ENCODE measurements at regions not wholly inside any gene's neighbourhood (a gene's known extent, or its start where the extent isn't known, plus 50 kb on each side); places are given as distances from the start of the nearest gene placed in this dataset.

GRCh38 chr2:198611201-198611600, 806.8 kb downstream of the PLCL1 start:
- TF ChIP-seq, protein P1, sequence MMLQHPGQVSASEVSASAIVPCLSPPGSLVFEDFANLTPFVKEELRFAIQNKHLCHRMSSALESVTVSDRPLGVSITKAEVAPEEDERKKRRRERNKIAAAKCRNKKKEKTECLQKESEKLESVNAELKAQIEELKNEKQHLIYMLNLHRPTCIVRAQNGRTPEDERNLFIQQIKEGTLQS (CRISPR knock-in tag; conservative IDR thresholded peaks at IDR 0.05) = no peak
- TF ChIP-seq, protein P2, sequence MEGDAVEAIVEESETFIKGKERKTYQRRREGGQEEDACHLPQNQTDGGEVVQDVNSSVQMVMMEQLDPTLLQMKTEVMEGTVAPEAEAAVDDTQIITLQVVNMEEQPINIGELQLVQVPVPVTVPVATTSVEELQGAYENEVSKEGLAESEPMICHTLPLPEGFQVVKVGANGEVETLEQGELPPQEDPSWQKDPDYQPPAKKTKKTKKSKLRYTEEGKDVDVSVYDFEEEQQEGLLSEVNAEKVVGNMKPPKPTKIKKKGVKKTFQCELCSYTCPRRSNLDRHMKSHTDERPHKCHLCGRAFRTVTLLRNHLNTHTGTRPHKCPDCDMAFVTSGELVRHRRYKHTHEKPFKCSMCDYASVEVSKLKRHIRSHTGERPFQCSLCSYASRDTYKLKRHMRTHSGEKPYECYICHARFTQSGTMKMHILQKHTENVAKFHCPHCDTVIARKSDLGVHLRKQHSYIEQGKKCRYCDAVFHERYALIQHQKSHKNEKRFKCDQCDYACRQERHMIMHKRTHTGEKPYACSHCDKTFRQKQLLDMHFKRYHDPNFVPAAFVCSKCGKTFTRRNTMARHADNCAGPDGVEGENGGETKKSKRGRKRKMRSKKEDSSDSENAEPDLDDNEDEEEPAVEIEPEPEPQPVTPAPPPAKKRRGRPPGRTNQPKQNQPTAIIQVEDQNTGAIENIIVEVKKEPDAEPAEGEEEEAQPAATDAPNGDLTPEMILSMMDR (IDR thresholded peaks at IDR 0.05) = no peak
- TF ChIP-seq, protein P3, sequence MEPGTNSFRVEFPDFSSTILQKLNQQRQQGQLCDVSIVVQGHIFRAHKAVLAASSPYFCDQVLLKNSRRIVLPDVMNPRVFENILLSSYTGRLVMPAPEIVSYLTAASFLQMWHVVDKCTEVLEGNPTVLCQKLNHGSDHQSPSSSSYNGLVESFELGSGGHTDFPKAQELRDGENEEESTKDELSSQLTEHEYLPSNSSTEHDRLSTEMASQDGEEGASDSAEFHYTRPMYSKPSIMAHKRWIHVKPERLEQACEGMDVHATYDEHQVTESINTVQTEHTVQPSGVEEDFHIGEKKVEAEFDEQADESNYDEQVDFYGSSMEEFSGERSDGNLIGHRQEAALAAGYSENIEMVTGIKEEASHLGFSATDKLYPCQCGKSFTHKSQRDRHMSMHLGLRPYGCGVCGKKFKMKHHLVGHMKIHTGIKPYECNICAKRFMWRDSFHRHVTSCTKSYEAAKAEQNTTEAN (CRISPR knock-in tag; IDR thresholded peaks at IDR 0.05) = no peak
- TF ChIP-seq FOXK1 (CRISPR knock-in tag; IDR thresholded peaks at IDR 0.05) (no peak), ESRRA (CRISPR knock-in tag; IDR thresholded peaks at IDR 0.05; ENCODE audit: borderline replicate concordance) (no peak), CREM (CRISPR knock-in tag; IDR thresholded peaks at IDR 0.05) (no peak), GTF2I (CRISPR knock-in tag; conservative IDR thresholded peaks at IDR 0.05) (no peak), ZNF138 (CRISPR knock-in tag; conservative IDR thresholded peaks at IDR 0.05) (no peak), E2F4 (CRISPR knock-in tag; IDR thresholded peaks at IDR 0.05; ENCODE audit: borderline replicate concordance, low read depth) (no peak), ZNF121 (CRISPR knock-in tag; IDR thresholded peaks at IDR 0.05) (no peak)
- TF ChIP-seq, protein P4, sequence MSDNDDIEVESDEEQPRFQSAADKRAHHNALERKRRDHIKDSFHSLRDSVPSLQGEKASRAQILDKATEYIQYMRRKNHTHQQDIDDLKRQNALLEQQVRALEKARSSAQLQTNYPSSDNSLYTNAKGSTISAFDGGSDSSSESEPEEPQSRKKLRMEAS (CRISPR knock-in tag; IDR thresholded peaks at IDR 0.05) = no peak

All from WTC11 (cell line).